HG03442 (cell line): ENCODE measurements at regions not wholly inside any gene's neighbourhood (a gene's known extent, or its start where the extent isn't known, plus 50 kb on each side); places are given as distances from the start of the nearest gene placed in this dataset.

Source experiments
- ATAC-seq: cut with Tn5 transposase; IDR thresholded peaks from one replicate; pipeline ENCODE4 v1.9.1; 2021; ENCODE audit warnings: mild to moderate bottlenecking, moderate library complexity; ENCODE audit not compliant: unreplicated experiment

- no peak for ATAC-seq
These were observed 298.0 kb upstream of the TANK start for GRCh38 chr2:160862226-160862625.

GRCh38 chr2:160868891-160869290 lies 291.3 kb upstream of the TANK start:
- no peak for ATAC-seq

GRCh38 chr2:160869411-160869810 lies 290.8 kb upstream of the TANK start:
- no peak for ATAC-seq

GRCh38 chr2:160870729-160871465 lies 289.3 kb upstream of the TANK start:
- no peak for ATAC-seq

GRCh38 chr2:160871953-160872352 lies 288.3 kb upstream of the TANK start:
- ATAC-seq = no peak

GRCh38 chr2:160876029-160876428 lies 284.2 kb upstream of the TANK start:
- no peak for ATAC-seq

- ATAC-seq = no peak
These were observed 283.5 kb upstream of the TANK start for GRCh38 chr2:160876765-160877164.

- no peak for ATAC-seq
These were observed 281.6 kb upstream of the TANK start for GRCh38 chr2:160878618-160879017.

GRCh38 chr2:160882906-160883305 lies 277.3 kb upstream of the TANK start:
- no peak for ATAC-seq

- ATAC-seq = no peak
These were observed 276.2 kb upstream of the TANK start for GRCh38 chr2:160884056-160884455.

GRCh38 chr2:160889439-160890170 lies 270.6 kb upstream of the TANK start:
- ATAC-seq = no peak

GRCh38 chr2:160890667-160891352 lies 269.4 kb upstream of the TANK start:
- ATAC-seq = no peak

- ATAC-seq = no peak
These were observed 268.9 kb upstream of the TANK start for GRCh38 chr2:160891353-160891740.

- no peak for ATAC-seq
These were observed 268.0 kb upstream of the TANK start for GRCh38 chr2:160892204-160892603.

GRCh38 chr2:160893581-160893980 lies 266.6 kb upstream of the TANK start:
- ATAC-seq = no peak

- no peak for ATAC-seq
These were observed 261.5 kb upstream of the TANK start for GRCh38 chr2:160898581-160899307.

- ATAC-seq = no peak
These were observed 258.6 kb upstream of the TANK start for GRCh38 chr2:160901613-160902012.

GRCh38 chr2:160905862-160906261 lies 254.4 kb upstream of the TANK start:
- ATAC-seq = no peak

GRCh38 chr2:160906878-160907277 lies 253.3 kb upstream of the TANK start:
- no peak for ATAC-seq

- no peak for ATAC-seq
These were observed 252.5 kb upstream of the TANK start for GRCh38 chr2:160907738-160908137.

- no peak for ATAC-seq
These were observed 252.1 kb upstream of the TANK start for GRCh38 chr2:160908157-160908556.
